NCI-H1092 treated with DMSO at 0.1 percent for 48 hours (cell line): ENCODE measurements at regions not wholly inside any gene's neighbourhood (a gene's known extent, or its start where the extent isn't known, plus 50 kb on each side); places are given as distances from the start of the nearest gene placed in this dataset.

ENCODE experiments used
- DNase-seq: peaks from one replicate; lab custom pipeline; 2025; lab: John Stamatoyannopoulos, UW

GRCh38 chr1:193733674-193734073 is 547.3 kb upstream of the B3GALT2 start:
- DNase-seq: no peak

- DNase-seq: no peak
Measured at GRCh38 chr1:193730017-193730416, 543.6 kb upstream of the B3GALT2 start.

GRCh38 chr1:193729429-193729828 is 543.0 kb upstream of the B3GALT2 start:
- DNase-seq: no peak

- DNase-seq: no peak
Measured at GRCh38 chr1:193727850-193728249, 541.4 kb upstream of the B3GALT2 start.

GRCh38 chr1:193726722-193727121 is 540.3 kb upstream of the B3GALT2 start:
- no peak for DNase-seq

- no peak for DNase-seq
Measured at GRCh38 chr1:193712392-193712791, 526.0 kb upstream of the B3GALT2 start.

GRCh38 chr1:193709607-193710006 is 523.2 kb upstream of the B3GALT2 start:
- DNase-seq: no peak

GRCh38 chr1:193707271-193708021 is 521.0 kb upstream of the B3GALT2 start:
- no peak for DNase-seq

- no peak for DNase-seq
Measured at GRCh38 chr1:193706766-193707165, 520.4 kb upstream of the B3GALT2 start.

- DNase-seq: no peak
Measured at GRCh38 chr1:193705554-193705981, 519.2 kb upstream of the B3GALT2 start.

GRCh38 chr1:193703655-193704054 is 517.2 kb upstream of the B3GALT2 start:
- no peak for DNase-seq

GRCh38 chr1:193703121-193703520 is 516.7 kb upstream of the B3GALT2 start:
- DNase-seq: no peak

GRCh38 chr1:193701759-193702158 is 515.3 kb upstream of the B3GALT2 start:
- no peak for DNase-seq

- no peak for DNase-seq
Measured at GRCh38 chr1:193700710-193701355, 514.4 kb upstream of the B3GALT2 start.

- DNase-seq: no peak
Measured at GRCh38 chr1:193699261-193699660, 512.8 kb upstream of the B3GALT2 start.

GRCh38 chr1:193697776-193698175 is 511.4 kb upstream of the B3GALT2 start:
- no peak for DNase-seq

GRCh38 chr1:193697115-193697762 is 510.8 kb upstream of the B3GALT2 start:
- DNase-seq: no peak

- no peak for DNase-seq
Measured at GRCh38 chr1:193694741-193695140, 508.3 kb upstream of the B3GALT2 start.

GRCh38 chr1:193685986-193686385 is 499.6 kb upstream of the B3GALT2 start:
- DNase-seq: no peak

- no peak for DNase-seq
Measured at GRCh38 chr1:193681422-193681821, 495.0 kb upstream of the B3GALT2 start.

GRCh38 chr1:193680924-193681316 is 494.5 kb upstream of the B3GALT2 start:
- no peak for DNase-seq

GRCh38 chr1:193680247-193680923 is 494.0 kb upstream of the B3GALT2 start:
- no peak for DNase-seq

GRCh38 chr1:193677874-193678273 is 491.5 kb upstream of the B3GALT2 start:
- DNase-seq: no peak
